Lung (tissue), 11 donors: ENCODE measurements at regions not wholly inside any gene's neighbourhood (a gene's known extent, or its start where the extent isn't known, plus 50 kb on each side); places are given as distances from the start of the nearest gene placed in this dataset.
A peak's percentile ranks its signal among the peaks of the same experiment; 100 is the strongest.

Experiments used
- ATAC-seq: fragments of 200-7000 bp; cut with Tn5 transposase; one replicate; pipeline ENCODE4 v1.9.1; 2020; ENCODE audit warnings: moderate number of reproducible peaks; ENCODE audit not compliant: insufficient read depth, low FRiP score
- DNase-seq, 3 donors: peaks; one replicate each; pipeline ENCODE4 v3.0.0-alpha.2; 2013 to 2017
- H3K27ac ChIP-seq, 2 donors: one replicate each; pipeline ENCODE4 v1.5.1; 2013; ENCODE audit warnings: mild to moderate bottlenecking in 2 of 2, moderate library complexity in 2 of 2, control low read depth in 1 of 2, inconsistent platforms in 1 of 2, low read depth in 1 of 2, low read length in 1 of 2
- H3K27me3 ChIP-seq, 3 donors: one replicate each; pipeline ENCODE4 v1.5.1; 2013; ENCODE audit warnings: low read length in 2 of 3; ENCODE audit not compliant: control insufficient read depth in 3 of 3, insufficient read depth in 3 of 3
- H3K36me3 ChIP-seq, 4 donors: one replicate each; pipeline ENCODE4 v1.5.1; 2013; ENCODE audit warnings: low read length in 4 of 4, mild to moderate bottlenecking in 1 of 4, moderate library complexity in 1 of 4; ENCODE audit not compliant: control insufficient read depth in 4 of 4, insufficient read depth in 4 of 4
- H3K4me1 ChIP-seq, 5 donors: one replicate each; pipeline ENCODE4 v1.5.1; 2013; ENCODE audit warnings: low read length in 5 of 5, mild to moderate bottlenecking in 2 of 5, moderate library complexity in 1 of 5; ENCODE audit not compliant: control insufficient read depth in 5 of 5, insufficient read depth in 5 of 5
- H3K4me3 ChIP-seq: one replicate; pipeline ENCODE4 v1.5.1; 2013; ENCODE audit warnings: mild to moderate bottlenecking, control low read depth, moderate library complexity
- H3K9ac ChIP-seq, 2 donors: one replicate each; pipeline ENCODE4 v1.5.1; 2013; ENCODE audit warnings: low read length in 2 of 2, control low read depth in 1 of 2; ENCODE audit not compliant: insufficient read depth in 1 of 2
- H3K9me3 ChIP-seq, 4 donors: one replicate each; pipeline ENCODE4 v1.5.1; 2013; ENCODE audit warnings: low read length in 3 of 4, mild to moderate bottlenecking in 1 of 4, moderate library complexity in 1 of 4; ENCODE audit not compliant: control insufficient read depth in 4 of 4, insufficient read depth in 3 of 4
- WGBS, 2 donors: extraction: QIAGEN DNeasy Blood & Tissue Kit; methylation state at CpG; one replicate each; pipeline ENCODE4 v1.1.7; 2013; 5-methylcytosine and 5-hydroxymethylcytosine counted together
- TF ChIP-seq, protein P1 (sequence below): IDR thresholded peaks from 2 replicates; pipeline ENCODE4 v1.5.1; 2012; ENCODE audit warnings: mild to moderate bottlenecking; ENCODE audit errors: control extremely low read depth, extremely low read depth
- donor health status: control.
- donor health status: control.
- donor health status: Bipolar disorder and iron deficiency.
- donor health status: healthy.
- donor health status: DM: yes; HTN: yes; CAD: no.

- Histone ChIP-seq H3K27me3 (no peaks in the 10 kb centered on the region), H3K36me3 (no peaks in the 10 kb centered on the region), H3K9ac (no peak overlapping the region), H3K27ac (no peak overlapping the region), H3K9me3 (no peaks in the 10 kb centered on the region), H3K4me1 (peaks cover 0 to 28% (median 0%) of the 10 kb centered on the region in 5 donors), H3K4me3 (no peak overlapping the region)
- ATAC-seq (no peak), DNase-seq (no peak)
- TF ChIP-seq, protein P1, sequence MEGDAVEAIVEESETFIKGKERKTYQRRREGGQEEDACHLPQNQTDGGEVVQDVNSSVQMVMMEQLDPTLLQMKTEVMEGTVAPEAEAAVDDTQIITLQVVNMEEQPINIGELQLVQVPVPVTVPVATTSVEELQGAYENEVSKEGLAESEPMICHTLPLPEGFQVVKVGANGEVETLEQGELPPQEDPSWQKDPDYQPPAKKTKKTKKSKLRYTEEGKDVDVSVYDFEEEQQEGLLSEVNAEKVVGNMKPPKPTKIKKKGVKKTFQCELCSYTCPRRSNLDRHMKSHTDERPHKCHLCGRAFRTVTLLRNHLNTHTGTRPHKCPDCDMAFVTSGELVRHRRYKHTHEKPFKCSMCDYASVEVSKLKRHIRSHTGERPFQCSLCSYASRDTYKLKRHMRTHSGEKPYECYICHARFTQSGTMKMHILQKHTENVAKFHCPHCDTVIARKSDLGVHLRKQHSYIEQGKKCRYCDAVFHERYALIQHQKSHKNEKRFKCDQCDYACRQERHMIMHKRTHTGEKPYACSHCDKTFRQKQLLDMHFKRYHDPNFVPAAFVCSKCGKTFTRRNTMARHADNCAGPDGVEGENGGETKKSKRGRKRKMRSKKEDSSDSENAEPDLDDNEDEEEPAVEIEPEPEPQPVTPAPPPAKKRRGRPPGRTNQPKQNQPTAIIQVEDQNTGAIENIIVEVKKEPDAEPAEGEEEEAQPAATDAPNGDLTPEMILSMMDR = no peak
- WGBS, 2 donors = 54 to 70% methylated on average over 4 of the region's 4 CpGs
Observed at GRCh38 chr2:196336715-196337114, 165.3 kb upstream of the STK17B start.

DNA sequence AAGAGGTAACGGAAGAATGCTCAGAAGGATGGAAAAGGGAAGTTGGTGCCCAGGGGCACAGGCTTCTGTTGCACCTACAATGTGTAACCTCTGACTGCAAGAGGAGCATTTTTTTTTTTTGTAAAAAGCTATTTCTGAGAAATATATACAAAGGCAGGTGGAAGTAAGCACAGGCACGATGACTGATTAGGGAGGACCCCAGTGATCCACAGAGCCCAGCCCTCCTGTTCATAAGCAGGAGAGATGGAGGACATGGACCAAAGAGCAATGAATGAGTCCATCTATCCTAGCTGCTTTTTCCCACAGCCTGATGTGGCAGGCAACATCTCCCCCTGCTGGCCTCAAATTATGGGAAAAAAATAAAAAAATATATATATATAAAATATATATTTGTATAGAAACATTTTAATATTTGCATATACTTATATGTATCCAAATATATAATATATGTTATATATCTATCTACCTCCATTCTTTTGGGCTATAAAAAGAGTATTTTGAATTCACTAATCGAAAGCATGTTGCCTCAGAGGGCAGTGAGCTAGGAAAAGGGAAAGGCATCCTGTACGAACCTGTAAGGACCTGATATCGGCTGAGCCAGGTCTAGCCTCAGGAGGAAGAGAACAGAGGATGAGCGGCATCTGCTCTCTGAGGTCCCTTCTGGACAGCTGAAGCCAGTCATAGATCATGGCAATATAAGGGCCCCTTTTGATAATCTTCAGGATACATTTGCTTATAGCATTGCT is 166.0 kb upstream of the STK17B start:
- Histone ChIP-seq H3K27me3 (no peaks in the 10 kb centered on the region), H3K27ac (no peak overlapping the region), H3K9ac (no peak overlapping the region), H3K36me3 (no peaks in the 10 kb centered on the region), H3K4me3 (no peak overlapping the region), H3K9me3 (no peaks in the 10 kb centered on the region), H3K4me1 (peaks cover 0 to 24% (median 0%) of the 10 kb centered on the region in 5 donors)
- 65 to 72% methylated on average over 6 of the region's 6 CpGs for WGBS, 2 donors
- DNase-seq (peak; percentile 21 to 45 (median 36)), ATAC-seq (no peak)
- TF ChIP-seq, protein P1 = no peak

GRCh38 chr2:196338440-196338839 is 167.1 kb upstream of the STK17B start:
- H3K27me3 ChIP-seq = no peaks in the 10 kb centered on the region

More at GRCh38 chr2:196338440-196338839, 167.1 kb upstream of the STK17B start:
- Histone ChIP-seq H3K36me3 (no peaks in the 10 kb centered on the region), H3K9ac (no peak overlapping the region), H3K4me1 (peaks cover 0 to 21% (median 0%) of the 10 kb centered on the region in 5 donors), H3K9me3 (no peaks in the 10 kb centered on the region), H3K4me3 (no peak overlapping the region), H3K27ac (no peak overlapping the region)
- DNase-seq (no peak), ATAC-seq (no peak)
- WGBS, 2 donors = 70 to 75% methylated on average over 2 of the region's 2 CpGs
- TF ChIP-seq, protein P1 = no peak
